Left forelimb (tissue), 1 donor: ENCODE measurements at regions not wholly inside any gene's neighbourhood (a gene's known extent, or its start where the extent isn't known, plus 50 kb on each side); places are given as distances from the start of the nearest gene placed in this dataset.
"Not testable (repeated sequence)": the region's sequence is repeated elsewhere in the genome, so short reads cannot be mapped to it uniquely, and the experiment has no call there.

Experiments used
- DNase-seq: peaks from one replicate; pipeline ENCODE4 v3.0.0-alpha.2; 2018; ENCODE audit warnings: low spot score

GRCh38 chr15:31219221-31219620 lies 107.4 kb upstream of the KLF13 start:
- no peak for DNase-seq

- no peak for DNase-seq
Observed at GRCh38 chr15:31221936-31222515, 104.6 kb upstream of the KLF13 start.

GRCh38 chr15:31222773-31223341 lies 103.8 kb upstream of the KLF13 start:
- no peak for DNase-seq

DNA sequence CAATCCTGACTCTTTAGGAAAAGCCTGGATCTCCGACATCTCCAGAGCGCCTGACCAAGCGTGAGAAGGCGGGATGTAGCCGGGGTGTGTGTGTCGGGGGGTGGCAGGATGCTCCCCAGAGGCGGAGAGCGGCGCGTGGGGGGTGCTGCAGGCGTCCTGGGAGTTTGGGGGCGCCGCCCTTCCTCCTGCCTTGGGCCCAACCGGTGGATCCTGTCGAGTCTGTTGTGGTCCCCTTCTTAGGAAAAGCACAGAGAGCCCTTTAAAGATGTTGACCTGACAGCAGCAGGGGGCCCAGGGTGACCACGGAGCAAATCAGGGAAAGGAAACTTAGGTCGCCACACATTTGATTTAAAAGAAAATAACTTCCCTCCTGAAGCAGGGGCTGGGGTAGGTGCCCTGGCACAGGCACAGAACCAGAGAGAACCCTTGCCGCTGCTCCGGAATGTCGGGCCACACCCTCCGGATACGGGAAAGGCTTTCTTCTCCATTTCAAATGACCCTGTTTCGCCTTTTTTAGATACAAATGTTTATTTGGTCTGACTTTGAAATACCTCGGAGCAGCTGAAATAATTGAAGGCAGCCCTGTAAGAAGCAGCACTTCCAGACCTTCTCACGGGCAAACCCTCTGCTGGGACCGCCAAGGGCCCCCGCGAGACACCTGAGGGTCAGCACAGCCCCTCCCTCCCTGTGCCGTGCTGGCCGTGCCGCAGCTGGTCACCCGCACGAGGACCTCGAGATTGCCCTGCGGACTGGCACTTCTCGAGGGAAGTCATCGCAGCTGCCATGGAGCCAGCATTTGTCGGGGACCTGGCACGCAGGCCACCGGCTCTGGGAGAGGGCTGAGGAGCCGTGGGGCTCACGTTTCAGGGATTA lies 102.9 kb upstream of the KLF13 start:
- DNase-seq: no peak

DNA sequence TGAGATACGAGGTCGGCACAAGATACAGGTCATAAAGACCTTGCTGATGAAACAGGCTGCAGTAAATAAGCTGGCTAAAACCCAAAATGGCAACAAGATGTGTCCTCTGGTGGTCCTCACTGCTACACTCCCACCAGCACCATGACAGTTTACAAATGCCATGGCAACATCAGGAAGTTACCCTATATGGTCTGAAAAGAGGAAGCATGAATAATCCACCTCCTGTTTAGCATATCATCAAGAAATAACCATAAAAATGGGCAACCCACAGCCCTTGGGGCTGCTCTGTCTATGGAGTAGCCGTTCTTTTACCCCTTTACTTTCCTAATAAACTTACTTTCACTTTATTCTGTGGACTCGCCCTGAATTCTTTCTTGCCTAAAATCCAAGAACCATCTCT lies 102.0 kb upstream of the KLF13 start:
- not testable (repeated sequence) for DNase-seq

GRCh38 chr15:31225356-31225955 lies 101.2 kb upstream of the KLF13 start:
- no peak for DNase-seq

GRCh38 chr15:31226021-31226420 lies 100.6 kb upstream of the KLF13 start:
- DNase-seq: no peak

DNA sequence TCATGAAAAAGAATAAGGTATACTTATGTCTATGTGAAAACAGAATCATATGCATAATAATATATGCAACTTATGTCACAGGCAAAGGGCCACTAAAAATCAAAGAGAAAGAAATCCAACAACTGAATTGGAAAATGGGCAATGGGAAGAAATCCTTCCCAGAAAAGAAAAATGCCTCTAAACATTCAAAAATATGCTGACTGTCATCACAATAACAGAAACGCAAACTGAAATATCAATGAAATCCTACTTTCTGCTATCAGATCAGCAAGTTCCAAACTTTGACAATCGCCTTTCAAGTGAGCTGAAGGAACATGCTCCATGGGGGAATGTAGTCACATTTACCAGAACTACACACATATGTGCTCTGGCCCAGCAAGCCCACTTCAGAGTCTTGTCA lies 99.4 kb upstream of the KLF13 start:
- no peak for DNase-seq

DNA sequence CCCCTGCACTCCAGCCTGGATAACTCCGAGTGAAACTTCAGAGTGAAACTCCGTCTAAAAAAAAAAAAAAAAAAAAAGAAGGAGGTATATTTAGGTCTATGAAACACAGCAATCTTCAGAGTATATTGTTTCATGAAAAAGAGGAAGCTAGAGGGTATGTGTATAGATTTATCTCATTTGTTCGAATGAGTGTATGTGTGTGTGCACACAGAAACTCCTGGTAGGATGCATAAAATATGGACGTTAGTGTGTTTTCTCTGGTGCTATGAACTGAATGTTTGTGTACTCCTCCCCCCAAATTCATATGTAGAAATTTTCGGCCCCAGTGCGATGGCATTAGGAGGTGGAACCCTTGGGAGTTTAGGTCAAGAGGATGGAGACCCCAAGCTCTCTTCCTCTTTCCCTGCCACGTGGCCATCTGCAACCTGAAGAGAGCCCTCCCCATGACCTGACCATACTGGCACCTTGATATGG lies 98.6 kb upstream of the KLF13 start:
- no peak for DNase-seq

DNA sequence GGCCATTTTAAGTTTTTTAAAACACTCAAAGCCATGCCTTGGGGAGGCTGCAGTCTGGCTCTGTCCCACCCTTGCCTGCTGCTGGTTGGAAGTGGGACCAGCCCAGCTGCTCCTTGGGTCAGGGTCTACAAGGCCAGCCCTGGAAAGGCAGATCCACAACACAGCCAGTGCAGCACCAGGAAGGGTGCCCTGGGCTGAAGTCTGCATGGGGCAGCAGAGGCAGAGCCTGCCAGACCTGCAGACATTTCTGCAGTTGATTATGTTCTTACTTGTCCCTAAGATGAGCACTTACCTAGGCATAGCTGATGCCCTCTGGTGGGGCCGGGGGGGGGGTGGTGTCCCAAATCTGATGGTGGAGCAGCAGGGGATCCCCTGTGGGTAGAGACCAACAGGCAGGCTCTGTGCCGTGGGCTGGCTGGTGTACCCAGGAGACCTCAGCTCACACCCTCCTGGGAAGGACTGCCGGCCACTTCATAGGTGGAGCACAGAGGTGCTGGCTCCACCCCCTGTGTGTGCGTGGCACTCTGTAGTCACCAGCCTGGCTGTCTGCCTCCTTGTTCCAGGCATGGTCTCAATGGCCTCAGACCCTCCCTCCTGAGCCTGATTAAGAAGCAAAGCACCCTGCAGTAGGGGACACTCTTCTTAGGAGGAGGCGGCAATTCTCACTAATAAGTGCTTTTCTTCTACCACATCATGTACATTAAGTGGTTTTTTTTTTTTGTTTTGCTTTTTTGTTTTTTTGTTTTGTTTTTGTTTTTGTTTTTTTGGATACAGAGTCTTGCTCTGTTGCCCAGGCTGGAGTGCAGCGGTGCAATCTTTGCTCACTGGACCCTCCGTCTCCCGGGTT lies 97.4 kb upstream of the KLF13 start:
- no peak for DNase-seq

- DNase-seq: no peak
Observed at GRCh38 chr15:31230630-31231485, 95.8 kb upstream of the KLF13 start.

DNA sequence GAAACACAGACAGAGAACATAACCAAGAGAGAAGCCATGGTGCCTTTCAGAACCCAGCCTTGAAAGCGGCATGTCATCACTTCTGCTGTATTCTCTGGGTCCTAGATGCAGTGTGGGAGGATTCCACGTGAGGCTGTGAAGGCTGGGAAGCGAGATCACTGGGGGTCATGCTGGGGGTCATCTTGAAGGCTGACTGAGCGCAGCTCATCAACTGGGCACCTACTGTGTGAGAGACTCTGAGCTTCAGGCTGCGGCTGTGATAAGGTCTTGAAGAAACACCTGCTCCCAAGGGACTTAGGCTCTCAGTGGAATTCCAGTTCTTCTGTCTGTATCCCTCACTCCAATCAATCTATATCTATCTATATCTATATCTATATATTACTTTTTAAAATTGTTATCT lies 91.8 kb upstream of the KLF13 start:
- no peak for DNase-seq

GRCh38 chr15:31235311-31236183 lies 91.1 kb upstream of the KLF13 start:
- peak; percentile 15 for DNase-seq

DNA sequence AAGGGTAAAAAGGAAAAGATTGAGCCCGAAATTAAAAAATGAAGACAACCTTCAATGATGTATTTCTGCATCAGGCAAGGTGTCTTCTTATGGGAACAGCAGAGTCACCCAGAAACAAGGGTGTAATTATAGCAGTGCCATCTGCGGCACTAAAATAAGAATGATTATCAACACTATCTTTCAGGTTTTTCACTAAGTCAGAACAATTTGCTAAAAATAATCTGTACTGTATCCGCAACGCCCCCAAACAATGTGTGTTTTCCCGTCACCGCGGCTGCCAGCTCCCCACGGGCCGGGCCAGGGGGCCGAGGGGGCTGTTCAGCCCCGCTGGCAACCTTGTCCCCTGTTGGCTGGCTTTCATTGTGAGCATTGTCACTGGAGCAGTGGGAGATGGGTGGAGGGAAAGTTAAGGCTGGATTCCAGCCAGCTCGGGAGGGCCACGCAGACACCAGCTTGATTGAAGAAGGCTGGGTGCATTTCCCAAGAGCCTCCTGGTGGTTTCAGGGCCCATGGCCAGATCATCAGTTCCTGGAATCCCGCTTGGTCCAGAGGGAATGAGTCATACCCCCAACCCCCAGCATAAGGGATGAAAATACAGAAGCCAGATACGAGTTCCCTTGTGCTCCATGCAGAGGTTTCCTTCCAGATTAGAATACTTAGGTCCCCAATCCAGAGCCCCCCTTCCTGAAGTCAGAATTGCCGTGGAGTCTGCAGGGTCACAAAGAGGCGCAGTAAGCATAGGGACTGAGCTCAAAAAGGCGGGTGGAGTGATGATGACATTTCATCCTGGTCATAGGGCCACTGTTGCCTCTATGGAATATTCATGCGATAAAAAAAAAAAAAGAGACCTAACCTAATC lies 90.2 kb upstream of the KLF13 start:
- no peak for DNase-seq

GRCh38 chr15:31237043-31237324 lies 89.7 kb upstream of the KLF13 start:
- no peak for DNase-seq

GRCh38 chr15:31238906-31239305 lies 87.7 kb upstream of the KLF13 start:
- no peak for DNase-seq

- no peak for DNase-seq
Observed at GRCh38 chr15:31239409-31239808, 87.2 kb upstream of the KLF13 start.

DNA sequence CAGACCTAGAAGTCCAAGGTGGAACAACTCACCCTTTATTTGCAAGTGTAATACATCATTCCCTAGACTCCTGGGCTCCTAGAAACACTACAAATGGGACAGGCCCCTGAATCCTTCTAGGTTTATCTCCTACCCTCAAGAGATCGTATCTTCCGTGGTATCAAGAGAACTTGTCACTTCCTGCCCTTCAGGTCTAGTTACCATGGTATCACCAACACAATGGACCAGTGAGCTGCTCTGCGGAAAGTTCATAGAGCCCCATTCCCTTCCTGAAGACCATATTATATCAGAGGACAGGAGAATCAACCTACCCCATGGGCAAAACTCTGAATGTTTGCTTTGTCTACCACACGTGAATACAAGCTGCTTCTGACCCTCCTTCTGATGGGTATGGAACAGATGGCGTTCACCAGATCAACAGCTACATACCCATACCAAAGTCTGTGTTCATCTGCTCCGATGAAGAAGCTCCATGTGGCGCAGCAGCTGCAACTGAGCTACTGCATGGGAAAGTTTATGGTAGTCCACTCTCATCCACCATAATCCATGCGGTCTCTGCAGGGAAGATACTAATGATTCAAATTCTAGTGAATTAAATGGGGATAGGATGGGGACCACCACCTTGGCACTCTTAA lies 84.6 kb upstream of the KLF13 start:
- no peak for DNase-seq

DNA sequence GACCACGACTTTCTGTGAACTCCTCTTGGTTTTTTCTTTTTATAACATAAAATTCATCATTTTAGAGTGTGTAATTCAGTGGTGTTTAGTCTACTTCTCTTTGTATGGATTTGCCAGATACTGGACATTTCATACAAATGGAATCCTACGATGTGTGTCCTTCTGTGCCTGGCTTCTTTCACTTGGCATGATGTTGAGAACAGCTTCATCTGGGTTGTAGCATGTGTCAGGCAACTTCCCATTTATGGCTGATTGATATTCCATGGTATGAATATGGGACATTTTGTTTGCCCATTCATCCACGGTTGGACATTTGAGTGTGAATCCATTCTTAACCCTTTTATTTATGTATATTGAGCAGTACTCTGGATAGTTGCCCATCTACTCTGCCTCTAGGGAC lies 82.7 kb upstream of the KLF13 start:
- DNase-seq: no peak
